ENCODE measurements at regions not wholly inside any gene's neighbourhood (a gene's known extent, or its start where the extent isn't known, plus 50 kb on each side); places are given as distances from the start of the nearest gene placed in this dataset.
"Not testable (repeated sequence)": the region's sequence is repeated elsewhere in the genome, so short reads cannot be mapped to it uniquely, and the experiment has no call there.

DNA sequence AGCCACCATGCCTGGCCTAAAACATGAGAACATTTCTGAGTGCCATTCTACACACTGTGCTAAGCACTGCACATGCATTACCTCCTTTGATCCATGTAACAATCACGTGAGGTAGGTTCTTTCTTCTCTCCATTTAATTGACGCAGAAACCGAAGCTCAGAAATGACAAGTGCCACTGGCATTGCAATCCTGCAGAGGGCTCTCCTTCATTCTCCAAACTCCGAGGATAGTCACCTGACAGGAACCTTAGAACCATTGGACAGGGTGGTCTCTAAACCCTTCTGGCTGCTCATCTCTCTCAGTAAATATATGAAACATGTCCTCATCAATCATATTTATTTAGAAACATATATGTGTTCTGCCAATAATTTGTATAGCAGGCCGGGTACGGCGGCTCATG is 167.1 kb upstream of the JUN start:
- H3K27ac ChIP-seq: no peak overlapping the region
- H3K4me1 ChIP-seq (ENCODE audit: insufficient read depth): no peaks in the 10 kb centered on the region
- no peaks in the 10 kb centered on the region for H3K27me3 ChIP-seq
- H3K36me3 ChIP-seq: no peaks in the 10 kb centered on the region
- 90 to 95% (median 93%) methylated on average over 7 of the region's 7 CpGs for WGBS, 3 donors
- H3K9me3 ChIP-seq: no peaks in the 10 kb centered on the region
- no peak for DNase-seq
- TF ChIP-seq EP300 (IDR thresholded peaks at IDR 0.05) (no peak), CTCF (IDR thresholded peaks at IDR 0.05) (no peak), POLR2A (IDR thresholded peaks at IDR 0.05) (no peak)
- no peak overlapping the region for H3K4me3 ChIP-seq
- intact Hi-C loops (cut with DNase I): no loop called here

DNA sequence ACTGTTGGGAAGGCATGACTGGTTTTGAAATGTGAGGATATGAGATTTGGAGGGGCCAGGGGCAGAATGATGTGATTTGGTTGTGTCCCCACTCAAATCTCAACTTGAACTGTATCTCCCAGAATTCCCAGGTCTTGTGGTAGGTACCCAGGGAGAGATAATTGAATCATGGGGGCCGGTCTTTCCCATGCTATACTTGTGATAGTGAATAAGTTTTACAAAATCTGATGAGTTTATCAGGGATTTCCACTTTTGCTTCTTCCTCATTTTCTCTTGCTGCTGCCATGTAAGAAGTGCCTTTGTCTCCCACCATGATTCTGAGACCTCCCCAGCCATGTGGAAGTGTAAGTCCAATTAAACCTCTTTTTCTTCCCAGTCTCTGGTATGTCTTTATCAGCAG is 170.1 kb upstream of the JUN start:
- H3K4me3 ChIP-seq; H3K4me1 ChIP-seq (ENCODE audit: insufficient read depth); intact Hi-C loops (cut with DNase I); H3K36me3 ChIP-seq; H3K27ac ChIP-seq; DNase-seq; H3K9me3 ChIP-seq; H3K27me3 ChIP-seq: not testable (repeated sequence)
- 96 to 100% (median 96%) methylated on average over 1 of the region's 1 CpG for WGBS, 3 donors

GRCh38 chr1:58963287-58963686 is 179.4 kb upstream of the JUN start:
- WGBS, 3 donors: 94 to 99% (median 98%) methylated on average over 2 of the region's 2 CpGs
- intact Hi-C loops (cut with DNase I); H3K36me3 ChIP-seq; H3K27ac ChIP-seq; H3K4me3 ChIP-seq; DNase-seq; H3K9me3 ChIP-seq; H3K27me3 ChIP-seq; H3K4me1 ChIP-seq (ENCODE audit: insufficient read depth): not testable (repeated sequence)

- Histone ChIP-seq H3K4me3 (no peak overlapping the region), H3K27ac (no peak overlapping the region), H3K27me3 (no peaks in the 10 kb centered on the region), H3K9me3 (no peaks in the 10 kb centered on the region), H3K4me1 (ENCODE audit: insufficient read depth) (peaks cover 8% of the 10 kb centered on the region), H3K36me3 (no peaks in the 10 kb centered on the region)
- WGBS, 3 donors: 76 to 88% (median 85%) methylated on average over 2 of the region's 2 CpGs
- intact Hi-C loops (cut with DNase I): no loop called here
- no peak for DNase-seq
- TF ChIP-seq CTCF (IDR thresholded peaks at IDR 0.05) (no peak), EP300 (IDR thresholded peaks at IDR 0.05) (no peak), POLR2A (IDR thresholded peaks at IDR 0.05) (no peak)
These were observed 180.6 kb upstream of the JUN start for GRCh38 chr1:58964428-58964827.

DNA sequence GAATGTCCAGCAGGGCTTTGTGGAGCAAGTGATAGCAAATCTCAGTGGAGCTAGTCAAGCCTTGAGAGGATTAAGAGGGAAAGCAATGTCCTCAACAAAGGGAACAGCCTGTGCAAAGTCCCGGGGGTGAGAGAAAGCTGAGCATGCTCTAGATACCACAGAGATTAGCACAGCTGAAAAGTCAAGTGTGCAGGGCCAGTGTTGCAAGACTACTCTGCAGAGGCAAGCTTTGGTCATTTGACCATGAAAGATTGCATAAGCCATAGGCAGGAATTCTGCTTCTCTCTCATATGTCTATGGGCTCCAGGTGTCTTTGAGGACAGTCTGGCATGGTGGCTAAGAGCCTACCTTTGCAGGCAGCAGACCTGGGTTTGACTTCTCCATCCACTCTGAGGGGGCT is 181.0 kb upstream of the JUN start:
- TF ChIP-seq EP300 (IDR thresholded peaks at IDR 0.05): no peak
- DNase-seq: no peak
- Histone ChIP-seq H3K27me3 (no peaks in the 10 kb centered on the region), H3K36me3 (no peaks in the 10 kb centered on the region), H3K9me3 (no peaks in the 10 kb centered on the region), H3K4me1 (ENCODE audit: insufficient read depth) (peaks cover 8% of the 10 kb centered on the region), H3K27ac (no peak overlapping the region), H3K4me3 (no peak overlapping the region)
- intact Hi-C loops (cut with DNase I): no loop called here
- 63 to 79% (median 76%) methylated on average over 1 of the region's 1 CpG for WGBS, 3 donors

- Histone ChIP-seq H3K4me1 (ENCODE audit: insufficient read depth) (peaks cover 8% of the 10 kb centered on the region), H3K4me3 (no peak overlapping the region), H3K27me3 (no peaks in the 10 kb centered on the region), H3K27ac (no peak overlapping the region), H3K36me3 (no peaks in the 10 kb centered on the region), H3K9me3 (no peaks in the 10 kb centered on the region)
- no peak for DNase-seq
- WGBS, 3 donors: 80 to 84% (median 81%) methylated on average over 6 of the region's 6 CpGs
- TF ChIP-seq POLR2A (IDR thresholded peaks at IDR 0.05) (no peak), EP300 (IDR thresholded peaks at IDR 0.05) (no peak), CTCF (IDR thresholded peaks at IDR 0.05) (no peak)
- intact Hi-C loops (cut with DNase I): no loop called here
These were observed 182.5 kb upstream of the JUN start for GRCh38 chr1:58966103-58966916.

Measured in ovary (tissue), 7 donors.